Activated CD4-positive, alpha-beta T cell treated with anti-CD3 and anti-CD28 coated beads, Interleukin-2, Interleukin-4, amounts not matched to agents 100 ng/mL and 50 ng/mL, durations not matched to agents 16 hours and 8 hours (primary cell): ENCODE measurements at regions not wholly inside any gene's neighbourhood (a gene's known extent, or its start where the extent isn't known, plus 50 kb on each side); places are given as distances from the start of the nearest gene placed in this dataset.

Source experiments
- DNase-seq: peaks from one replicate; pipeline ENCODE4 v3.0.0-alpha.2; 2020; ENCODE audit warnings: low spot score

GRCh38 chr6:11296449-11297375 lies 64.2 kb upstream of the NEDD9 start:
- no peak for DNase-seq

GRCh38 chr6:11295969-11296368 lies 63.5 kb upstream of the NEDD9 start:
- no peak for DNase-seq

DNA sequence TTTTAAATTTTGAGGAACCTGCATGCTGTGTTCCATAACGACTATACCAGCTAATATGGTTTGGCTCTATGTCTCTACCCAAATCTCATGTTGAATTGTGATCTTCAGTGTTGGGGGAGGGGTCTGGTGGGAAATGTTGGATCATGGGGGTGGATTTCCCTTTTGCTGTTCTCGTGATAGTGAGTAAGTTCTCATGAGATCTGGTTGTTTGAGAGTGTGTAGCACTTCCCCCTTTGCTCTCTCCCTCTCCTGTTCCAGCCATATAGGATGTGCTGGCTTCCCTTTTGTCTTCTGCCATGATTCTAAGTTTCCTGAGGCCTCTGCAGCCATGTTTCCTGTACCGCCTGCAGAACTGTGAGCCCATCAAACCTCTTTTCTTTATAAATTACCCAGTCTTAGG lies 61.8 kb upstream of the NEDD9 start:
- DNase-seq = no peak

GRCh38 chr6:11292594-11293236 lies 60.2 kb upstream of the NEDD9 start:
- no peak for DNase-seq

- no peak for DNase-seq
Observed at GRCh38 chr6:11292091-11292490, 59.6 kb upstream of the NEDD9 start.

DNA sequence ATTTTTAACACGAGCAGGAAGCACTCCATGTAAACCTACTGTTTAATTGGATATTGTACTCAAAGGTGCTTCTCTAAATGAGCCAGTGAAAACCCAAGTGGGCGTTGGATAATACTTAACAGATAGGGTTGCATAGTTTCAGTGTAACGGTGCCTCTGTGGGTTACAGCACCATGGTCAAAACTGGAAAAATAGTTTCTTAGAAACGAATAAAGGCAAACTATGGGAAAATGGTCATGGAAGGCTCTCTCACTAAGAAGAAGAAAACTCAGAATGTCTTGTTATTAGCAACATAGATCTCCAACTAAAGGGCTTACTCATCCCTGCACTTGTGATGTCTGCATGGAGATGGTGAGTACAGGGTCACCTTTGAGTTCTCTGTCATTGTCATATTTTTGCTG lies 59.1 kb upstream of the NEDD9 start:
- DNase-seq = peak; percentile 56

GRCh38 chr6:11290027-11290426 lies 57.6 kb upstream of the NEDD9 start:
- DNase-seq = no peak

- no peak for DNase-seq
Observed at GRCh38 chr6:11288065-11288464, 55.6 kb upstream of the NEDD9 start.

- DNase-seq = no peak
Observed at GRCh38 chr6:11284996-11285395, 52.5 kb upstream of the NEDD9 start.

DNA sequence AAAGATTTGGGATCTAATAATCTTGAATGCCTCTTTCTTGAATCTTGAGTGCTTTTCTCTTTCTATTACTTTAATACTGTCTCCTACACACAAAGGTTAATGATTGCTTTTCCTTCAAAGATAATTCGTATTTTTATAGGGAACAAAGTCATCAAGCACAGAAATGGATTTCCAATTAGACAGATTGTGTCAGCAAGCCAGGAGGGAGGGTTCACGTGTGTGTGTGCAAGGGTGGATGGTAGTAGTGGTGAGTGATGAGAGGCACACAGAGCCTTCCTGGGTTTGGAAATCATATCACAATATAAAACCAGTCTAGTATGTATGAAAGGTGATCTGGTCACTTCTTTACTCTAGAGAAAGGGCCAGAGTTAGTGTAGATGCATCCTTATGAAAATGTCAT lies 51.2 kb upstream of the NEDD9 start:
- DNase-seq = no peak

GRCh38 chr6:11282875-11283274 lies 50.4 kb upstream of the NEDD9 start:
- no peak for DNase-seq
